ENCODE measurements at regions not wholly inside any gene's neighbourhood (a gene's known extent, or its start where the extent isn't known, plus 50 kb on each side); places are given as distances from the start of the nearest gene placed in this dataset.

- DNase-seq: no peak
Observed at GRCh38 chr5:159385536-159385935, 55.2 kb upstream of the IL12B start.

DNA sequence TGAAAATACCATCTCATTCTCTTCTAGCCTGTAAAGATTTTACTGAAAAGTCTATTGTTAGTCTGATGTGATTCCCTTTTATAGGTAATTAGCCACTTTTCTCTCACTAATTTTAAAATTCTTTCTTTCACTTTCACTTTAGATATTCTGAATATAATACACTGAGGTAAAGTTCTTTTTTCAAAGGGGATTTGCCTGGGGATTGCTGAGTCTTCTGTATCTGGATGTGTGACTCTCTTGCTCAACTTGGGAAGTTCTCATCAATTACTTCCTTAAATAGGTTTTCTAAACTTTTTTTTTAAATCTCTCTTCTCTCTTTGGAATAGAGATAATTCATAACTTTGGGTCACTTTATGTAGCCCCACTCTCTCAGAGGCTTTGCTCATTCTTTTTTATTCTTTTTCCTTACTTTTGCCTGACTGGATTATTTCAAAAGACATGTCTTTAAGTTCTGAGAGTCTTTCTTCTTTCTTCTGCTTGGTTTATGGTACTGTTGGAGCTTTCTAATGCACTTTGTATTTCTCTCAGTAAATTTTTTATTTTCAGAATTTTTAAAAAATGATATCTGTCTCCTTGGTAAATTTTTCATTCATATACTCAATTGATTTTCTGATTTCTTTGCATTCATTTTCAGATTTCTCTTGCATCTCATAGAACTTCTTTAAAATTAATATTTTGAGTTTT, 55.9 kb upstream of the IL12B start:
- DNase-seq: no peak

DNA sequence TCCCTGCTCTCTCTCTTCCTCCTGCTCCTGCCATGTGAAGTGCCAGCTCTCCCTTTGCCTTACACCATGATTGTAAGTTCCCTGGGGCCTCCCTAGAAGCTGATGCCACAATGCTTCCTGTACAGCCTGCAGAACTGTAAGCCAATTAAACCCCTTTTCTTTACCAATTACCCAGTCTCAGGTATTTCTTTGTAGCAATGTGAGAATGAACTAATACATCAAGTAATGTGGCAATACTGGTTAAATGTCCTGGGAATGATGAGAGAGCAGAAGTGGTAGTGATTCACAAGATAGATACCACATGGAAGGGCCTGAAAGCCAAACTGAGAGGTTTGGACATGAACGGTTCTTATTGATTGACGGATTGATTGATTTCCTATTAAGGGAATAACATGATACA, 62.6 kb upstream of the IL12B start:
- DNase-seq: no peak

GRCh38 chr5:159393854-159394274, 63.6 kb upstream of the IL12B start:
- no peak for DNase-seq

GRCh38 chr5:159395202-159395601, 64.9 kb upstream of the IL12B start:
- no peak for DNase-seq

DNA sequence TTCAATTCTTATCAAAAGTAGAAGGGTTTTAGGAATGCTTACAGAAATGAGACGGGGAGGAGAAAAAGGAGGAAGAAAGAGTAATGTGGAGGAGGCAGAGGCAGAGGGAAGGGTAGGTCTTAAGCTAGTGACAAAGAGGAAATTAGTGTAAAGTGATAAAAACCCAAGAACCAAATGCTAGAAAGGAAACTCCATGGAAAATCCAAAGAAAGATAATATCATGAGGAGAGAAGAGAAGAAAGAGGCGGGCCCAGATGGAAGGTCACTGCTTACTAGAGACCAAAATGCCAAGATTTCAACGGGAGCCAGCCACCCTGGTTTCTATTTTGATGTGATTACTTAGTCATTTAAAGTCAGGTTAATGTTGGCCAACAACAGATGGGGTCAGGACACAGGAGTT, 68.6 kb upstream of the IL12B start:
- no peak for DNase-seq

GRCh38 chr5:159400476-159400875, 70.2 kb upstream of the IL12B start:
- DNase-seq: no peak

GRCh38 chr5:159402311-159402710, 72.0 kb upstream of the IL12B start:
- no peak for DNase-seq

DNA sequence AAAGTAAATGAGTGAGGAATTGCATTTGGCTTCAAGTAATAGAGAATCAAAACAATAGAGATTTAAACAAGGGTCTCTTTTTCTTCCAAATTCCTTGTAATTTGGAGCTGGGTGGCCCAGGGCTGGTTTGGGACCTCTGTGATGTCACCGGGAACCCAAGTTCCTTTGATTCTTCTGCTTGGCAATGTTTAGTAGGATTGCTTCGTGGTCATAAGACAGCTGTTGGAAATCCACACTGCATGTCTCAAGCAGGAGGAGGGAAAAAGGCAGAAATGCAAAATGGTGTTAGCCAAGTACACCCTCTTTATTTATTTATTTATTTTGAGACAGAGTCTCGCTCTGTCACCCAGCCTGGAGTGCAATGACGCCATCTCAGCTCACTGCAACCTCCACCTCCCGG, 72.6 kb upstream of the IL12B start:
- no peak for DNase-seq

DNA sequence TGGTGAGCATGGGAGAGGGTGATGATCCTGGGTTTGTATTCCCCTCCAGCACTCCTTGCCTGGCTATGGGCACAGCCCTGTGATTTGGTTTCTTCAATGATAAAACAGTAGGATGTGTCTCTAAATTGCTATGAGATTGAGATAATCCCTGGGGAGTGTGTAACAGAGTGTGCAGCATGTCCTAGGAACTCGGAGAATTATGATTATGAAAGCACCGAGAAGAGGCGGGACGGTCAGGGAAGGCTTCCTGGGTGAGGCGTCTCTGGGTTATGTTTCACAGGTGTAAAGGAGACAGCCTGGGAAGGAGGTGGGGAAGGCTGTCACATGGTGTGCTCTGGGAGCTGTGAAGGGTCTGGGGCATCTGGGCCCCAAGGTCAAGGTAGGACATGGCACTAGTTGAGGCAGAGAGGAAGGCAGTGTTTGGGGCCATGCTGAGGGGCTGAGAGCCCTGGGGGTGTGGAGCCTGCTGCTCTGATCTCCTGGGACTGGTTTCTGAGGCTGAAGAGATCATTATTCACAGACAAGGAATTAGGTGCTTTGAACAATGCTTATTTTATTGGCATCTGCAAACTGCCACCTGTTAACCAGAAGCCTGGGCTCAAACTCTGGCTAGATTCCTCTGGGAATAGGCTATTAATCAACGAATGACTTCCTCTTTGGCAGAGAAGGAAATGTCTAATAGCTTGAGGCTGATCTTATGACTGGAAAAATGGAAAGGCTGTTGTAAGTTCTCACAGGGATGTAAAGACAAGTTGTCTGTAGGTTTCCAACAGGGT, 73.8 kb upstream of the IL12B start:
- no peak for DNase-seq

- no peak for DNase-seq
Observed at GRCh38 chr5:159405611-159406031, 75.3 kb upstream of the IL12B start.

GRCh38 chr5:159406571-159406970, 76.3 kb upstream of the IL12B start:
- DNase-seq: no peak

DNA sequence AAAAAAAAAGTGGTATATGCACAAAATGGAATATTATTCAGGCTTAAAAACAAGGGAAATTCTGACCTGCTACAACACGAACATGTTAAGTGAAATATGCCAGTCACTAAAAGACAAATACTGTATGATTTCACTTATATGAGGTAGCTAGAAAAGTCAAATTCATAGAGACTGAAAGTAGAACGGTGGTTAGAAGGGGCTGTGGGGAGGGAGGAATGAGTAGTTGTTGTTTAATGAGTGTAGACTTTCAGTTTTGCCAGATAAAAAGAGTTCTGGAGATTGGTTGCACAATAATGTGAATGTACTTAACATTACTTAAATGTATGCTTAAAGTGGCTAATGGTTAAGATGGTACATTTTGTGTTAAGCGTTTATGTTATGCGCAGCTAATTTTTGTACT, 79.5 kb upstream of the IL12B start:
- DNase-seq: no peak

DNA sequence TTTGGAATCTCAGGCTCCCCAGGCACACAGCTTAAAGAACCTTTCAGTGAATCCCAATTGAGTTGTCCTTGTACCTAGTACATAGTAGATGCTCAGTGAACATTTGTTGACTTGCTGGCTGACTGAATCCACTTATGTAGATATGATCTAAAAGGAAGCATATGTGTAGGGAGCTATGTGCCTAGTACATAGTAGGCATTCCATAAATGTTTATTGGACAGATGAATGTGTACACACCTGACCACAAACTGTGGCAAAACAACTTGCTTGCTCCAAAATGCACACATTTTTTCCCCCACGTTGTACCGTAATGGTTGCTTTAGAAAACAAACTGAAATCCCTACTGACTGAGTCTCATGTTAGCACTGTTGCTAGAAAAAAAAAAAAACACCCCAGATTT, 80.2 kb upstream of the IL12B start:
- DNase-seq: no peak

DNA sequence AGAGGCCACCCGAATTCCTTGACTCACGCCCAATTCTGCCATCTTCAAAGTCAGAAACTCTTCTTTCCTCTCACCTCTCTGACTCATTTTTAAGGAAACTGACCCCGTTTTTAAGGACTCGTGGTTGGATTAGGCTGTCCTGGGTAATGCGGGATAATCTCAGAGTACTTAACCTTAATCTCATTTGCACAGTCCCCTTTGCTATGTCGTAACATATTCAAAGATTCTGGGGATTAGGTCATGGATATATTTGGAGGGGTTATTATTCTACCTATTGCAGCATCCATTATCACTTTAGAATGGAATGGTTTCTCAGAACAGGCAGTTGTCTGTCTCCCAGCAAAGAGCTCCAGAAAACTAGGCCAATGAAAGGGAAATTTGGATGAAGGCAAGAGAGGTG, 80.8 kb upstream of the IL12B start:
- no peak for DNase-seq

DNA sequence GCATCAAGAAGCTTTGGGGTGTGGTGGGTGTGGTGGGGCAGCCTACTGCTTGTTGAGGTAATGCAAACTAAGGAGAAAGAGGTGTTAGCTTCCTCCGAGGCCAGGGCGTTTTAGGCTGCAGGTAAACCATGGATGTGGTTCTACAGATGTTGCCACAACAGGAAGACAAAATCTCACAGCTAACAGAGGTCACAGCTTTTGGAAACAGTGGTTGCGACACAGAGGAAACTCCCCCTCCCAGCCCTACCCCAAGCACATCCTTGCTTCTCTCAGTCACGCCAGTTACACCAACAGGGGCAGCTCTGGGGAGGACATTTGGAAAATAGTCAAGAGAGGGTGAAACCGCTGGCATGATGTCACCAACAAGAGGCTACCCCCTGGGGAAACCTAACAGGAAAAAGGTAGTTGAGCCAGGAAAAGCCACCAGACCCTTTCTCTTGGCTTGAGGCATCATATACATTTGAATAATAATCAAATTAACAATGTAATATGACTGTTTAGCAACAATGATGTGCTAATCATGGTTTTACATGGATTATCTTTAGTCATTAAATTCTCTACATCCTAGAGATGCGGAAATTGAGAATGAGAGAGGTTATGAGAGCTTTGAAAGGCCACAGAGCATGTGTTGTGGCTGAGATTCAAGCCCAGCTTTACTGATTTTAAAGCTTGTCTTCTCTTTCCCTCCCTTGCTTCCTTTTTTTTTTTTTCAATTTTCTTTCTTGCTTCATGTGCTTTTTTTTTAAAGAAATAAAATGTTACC, 82.2 kb upstream of the IL12B start:
- DNase-seq: peak; percentile 44 to 47

DNA sequence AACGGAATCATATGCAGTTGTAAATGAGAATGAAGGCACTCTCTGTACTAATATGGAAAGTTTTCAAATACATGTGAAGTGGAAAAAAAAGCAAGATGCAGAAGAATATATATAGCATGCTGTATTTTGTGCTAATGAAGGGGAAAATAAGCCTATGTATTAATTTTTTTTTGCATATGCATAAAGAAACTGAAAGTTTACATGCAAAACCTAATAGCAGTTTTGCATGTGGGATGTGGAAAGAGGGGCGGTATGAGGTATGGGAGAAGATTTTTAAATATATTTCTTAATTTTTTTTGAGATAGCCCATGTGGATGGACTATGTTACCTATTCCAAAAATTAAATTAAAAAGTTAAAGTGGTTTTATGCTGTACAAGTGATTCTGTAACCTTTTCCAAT, 83.7 kb upstream of the IL12B start:
- no peak for DNase-seq

DNA sequence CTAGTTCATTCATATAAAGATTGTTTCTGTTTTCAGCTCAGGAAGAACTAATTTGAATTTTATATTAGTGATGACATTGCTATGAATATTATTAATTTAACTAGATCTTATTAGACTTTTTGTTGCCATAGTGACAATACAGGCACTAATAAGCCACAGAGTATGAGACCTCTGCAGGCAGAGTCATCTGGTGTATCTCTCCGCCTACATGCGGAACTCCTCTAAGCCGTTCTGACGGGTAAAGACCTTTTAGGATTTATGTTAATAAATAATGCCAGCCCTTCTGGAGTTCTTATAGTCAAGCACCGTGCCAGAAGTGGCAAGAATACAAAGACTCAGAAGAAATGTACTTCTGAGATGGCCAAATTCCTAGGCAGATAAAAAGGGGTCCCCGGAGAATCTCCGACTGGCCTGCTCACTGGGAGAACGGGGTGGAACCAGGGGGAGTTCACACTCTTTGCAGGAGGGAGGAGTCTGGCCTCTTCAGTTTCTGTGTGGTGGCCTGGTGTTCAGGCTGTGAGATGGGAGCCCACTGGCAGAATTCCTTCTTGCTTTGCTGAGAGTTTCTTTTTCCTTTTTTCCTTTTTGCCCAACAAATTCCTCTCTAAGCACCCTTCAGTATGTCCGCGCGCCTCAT, 85.1 kb upstream of the IL12B start:
- no peak for DNase-seq

DNA sequence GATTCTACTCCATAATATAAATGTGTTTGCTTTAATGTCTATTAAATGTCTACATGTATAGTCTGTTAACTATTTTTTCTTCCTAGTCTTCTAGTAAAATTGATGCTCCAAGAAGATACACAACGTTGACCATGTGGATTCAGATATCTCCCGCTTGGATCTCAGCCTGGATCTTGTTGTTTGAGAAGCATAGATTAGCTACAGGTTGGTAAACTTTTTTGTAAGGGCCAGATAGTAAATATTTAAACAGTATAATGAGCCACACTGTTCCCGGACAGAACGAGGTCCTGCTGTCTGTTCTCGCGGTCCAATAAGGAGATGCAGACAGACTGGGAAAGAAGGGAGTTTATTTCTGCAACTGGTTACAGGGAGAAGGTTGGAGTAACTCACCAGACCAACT, 86.2 kb upstream of the IL12B start:
- no peak for DNase-seq

DNA sequence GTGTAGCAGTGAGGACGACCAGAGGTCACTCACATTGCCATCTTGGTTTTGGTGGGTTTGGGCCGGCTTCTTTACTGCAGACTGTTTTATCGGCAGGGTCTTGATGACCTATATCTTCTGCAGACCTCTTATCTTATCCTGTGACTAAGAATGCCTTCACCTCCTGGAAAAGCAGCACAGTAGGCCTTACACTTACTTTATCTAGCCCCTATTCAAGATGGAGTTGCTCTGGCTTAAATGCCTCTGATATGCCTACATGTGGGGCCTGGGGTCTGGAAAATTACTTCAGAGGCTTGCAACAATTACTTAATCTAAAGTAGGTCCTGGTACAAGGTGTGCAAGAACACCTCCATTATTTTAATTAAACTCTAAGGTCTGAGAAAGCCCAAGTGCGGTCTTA, 86.9 kb upstream of the IL12B start:
- no peak for DNase-seq

GRCh38 chr5:159419576-159419975, 89.3 kb upstream of the IL12B start:
- DNase-seq: no peak

- no peak for DNase-seq
Observed at GRCh38 chr5:159420940-159421339, 90.7 kb upstream of the IL12B start.

DNA sequence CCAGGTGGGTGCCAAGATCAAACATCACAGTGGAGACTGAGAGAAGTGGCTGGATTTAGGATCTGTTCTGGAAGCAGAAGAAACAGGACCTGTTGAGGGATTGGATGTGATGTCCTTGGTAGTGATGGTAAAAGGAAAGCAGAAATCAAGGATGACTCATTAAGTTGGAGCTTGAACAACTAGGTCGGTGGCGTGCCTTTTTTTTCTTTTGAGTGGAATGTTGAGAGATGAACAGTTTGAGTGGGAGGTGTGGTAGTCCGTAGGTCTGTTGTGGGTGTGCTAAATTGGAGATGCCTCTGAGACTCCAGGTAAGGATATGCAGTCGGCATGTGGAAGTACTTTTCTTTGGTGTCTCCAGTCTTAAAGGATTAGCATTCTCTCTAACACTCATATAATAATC, 92.1 kb upstream of the IL12B start:
- no peak for DNase-seq

GRCh38 chr5:159422910-159423309, 92.6 kb upstream of the IL12B start:
- DNase-seq: no peak
